ENCODE measurements at regions not wholly inside any gene's neighbourhood (a gene's known extent, or its start where the extent isn't known, plus 50 kb on each side); places are given as distances from the start of the nearest gene placed in this dataset.

DNA sequence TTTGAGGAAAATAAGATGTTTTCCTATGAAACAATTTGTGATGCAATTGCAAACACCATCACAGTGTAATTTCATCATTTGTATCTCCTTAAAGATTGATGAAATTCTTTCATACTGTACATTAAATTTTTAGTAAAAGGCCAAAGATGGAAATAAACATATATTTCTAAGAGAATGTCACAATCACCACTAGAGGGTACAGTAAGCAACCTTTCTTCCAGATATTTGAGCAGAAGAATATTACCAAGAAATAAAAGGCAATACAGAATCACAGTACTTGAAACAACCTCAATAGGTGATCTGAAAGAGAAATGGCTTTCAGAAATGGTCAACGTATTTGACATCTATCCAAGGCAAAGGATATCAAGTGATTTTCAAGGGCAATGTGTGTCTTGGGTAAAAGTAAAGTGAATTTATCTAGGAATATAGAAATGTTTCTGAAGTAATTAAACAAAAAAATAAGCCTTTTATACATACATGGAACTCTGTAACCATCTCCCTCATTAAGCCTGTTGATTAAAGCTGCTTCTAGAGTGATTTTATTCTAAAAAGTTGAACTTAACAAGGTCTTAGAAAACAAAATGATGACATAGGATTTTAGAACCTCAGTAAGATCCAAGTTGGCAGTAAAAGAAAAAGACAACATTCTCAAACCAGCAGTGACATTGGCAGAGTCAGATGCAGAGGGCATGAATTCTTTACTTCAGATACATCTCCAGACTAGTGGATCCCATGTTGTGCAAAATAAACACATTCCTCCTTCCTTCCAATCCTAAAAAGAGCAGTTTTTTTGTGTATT lies 90.3 kb upstream of the SESTD1 start:
- H3K27ac ChIP-seq, result no peak overlapping the region
- no peaks in the 10 kb centered on the region for H3K9me3 ChIP-seq (ENCODE audit: low read depth)
- no peak overlapping the region for H3K4me3 ChIP-seq
- H3K4me1 ChIP-seq (ENCODE audit: low read depth), result no peaks in the 10 kb centered on the region
- H3K36me3 ChIP-seq, result no peaks in the 10 kb centered on the region
- TF ChIP-seq, protein P1, sequence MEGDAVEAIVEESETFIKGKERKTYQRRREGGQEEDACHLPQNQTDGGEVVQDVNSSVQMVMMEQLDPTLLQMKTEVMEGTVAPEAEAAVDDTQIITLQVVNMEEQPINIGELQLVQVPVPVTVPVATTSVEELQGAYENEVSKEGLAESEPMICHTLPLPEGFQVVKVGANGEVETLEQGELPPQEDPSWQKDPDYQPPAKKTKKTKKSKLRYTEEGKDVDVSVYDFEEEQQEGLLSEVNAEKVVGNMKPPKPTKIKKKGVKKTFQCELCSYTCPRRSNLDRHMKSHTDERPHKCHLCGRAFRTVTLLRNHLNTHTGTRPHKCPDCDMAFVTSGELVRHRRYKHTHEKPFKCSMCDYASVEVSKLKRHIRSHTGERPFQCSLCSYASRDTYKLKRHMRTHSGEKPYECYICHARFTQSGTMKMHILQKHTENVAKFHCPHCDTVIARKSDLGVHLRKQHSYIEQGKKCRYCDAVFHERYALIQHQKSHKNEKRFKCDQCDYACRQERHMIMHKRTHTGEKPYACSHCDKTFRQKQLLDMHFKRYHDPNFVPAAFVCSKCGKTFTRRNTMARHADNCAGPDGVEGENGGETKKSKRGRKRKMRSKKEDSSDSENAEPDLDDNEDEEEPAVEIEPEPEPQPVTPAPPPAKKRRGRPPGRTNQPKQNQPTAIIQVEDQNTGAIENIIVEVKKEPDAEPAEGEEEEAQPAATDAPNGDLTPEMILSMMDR (IDR thresholded peaks at IDR 0.05; ENCODE audit: low read depth, low read length), result peak; percentile 42
- no peak for DNase-seq (ENCODE audit: low read depth in 1 of 2, low spot score in 1 of 2)
- H3K27me3 ChIP-seq, result no peaks in the 10 kb centered on the region

DNA sequence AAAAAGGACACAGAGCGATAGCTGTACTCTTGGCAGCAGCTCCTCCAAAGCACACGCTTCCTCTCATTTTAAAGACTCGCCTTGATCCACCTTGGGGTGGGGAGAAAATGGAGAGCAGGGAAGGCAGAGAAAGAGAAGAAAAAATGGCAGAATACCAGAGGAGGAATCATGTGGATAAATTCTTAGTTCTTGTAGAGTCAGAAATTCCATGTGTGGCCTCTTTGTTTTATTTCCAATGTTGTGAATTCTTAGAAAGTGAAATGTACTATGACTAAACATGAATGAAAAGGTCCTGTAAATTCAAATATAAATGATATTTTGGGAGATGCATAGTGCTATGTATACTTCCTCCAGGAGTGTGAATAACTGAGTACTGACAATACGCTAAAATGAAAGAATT lies 89.7 kb upstream of the SESTD1 start:
- Histone ChIP-seq H3K27me3 (no peaks in the 10 kb centered on the region), H3K27ac (no peak overlapping the region), H3K36me3 (no peaks in the 10 kb centered on the region), H3K4me3 (no peak overlapping the region), H3K4me1 (ENCODE audit: low read depth) (no peaks in the 10 kb centered on the region), H3K9me3 (ENCODE audit: low read depth) (no peaks in the 10 kb centered on the region)
- DNase-seq (ENCODE audit: low read depth in 1 of 2, low spot score in 1 of 2), result no peak
- TF ChIP-seq, protein P1 (IDR thresholded peaks at IDR 0.05; ENCODE audit: low read depth, low read length), result no peak

DNA sequence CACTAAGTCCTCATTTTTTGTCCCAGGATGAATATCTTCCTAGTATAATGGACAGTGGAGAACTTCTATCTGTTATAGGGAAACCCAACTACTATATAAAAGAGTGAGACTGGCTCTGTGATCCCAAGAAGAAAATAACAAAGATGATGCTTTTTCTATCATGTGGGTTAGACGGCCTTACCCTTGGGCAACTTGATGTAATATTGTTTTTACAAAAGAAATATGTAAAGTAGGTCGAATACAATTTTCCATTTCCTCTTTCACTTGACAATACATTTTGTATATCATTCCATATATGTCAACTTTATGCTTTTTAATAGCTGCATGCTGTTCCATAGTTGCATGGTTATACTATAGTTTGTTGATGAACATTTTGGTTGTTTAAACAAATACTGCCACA lies 87.5 kb upstream of the SESTD1 start:
- DNase-seq (ENCODE audit: low read depth in 1 of 2, low spot score in 1 of 2), result no peak
- Histone ChIP-seq H3K36me3 (no peaks in the 10 kb centered on the region), H3K4me1 (ENCODE audit: low read depth) (no peaks in the 10 kb centered on the region), H3K27ac (no peak overlapping the region), H3K9me3 (ENCODE audit: low read depth) (no peaks in the 10 kb centered on the region), H3K4me3 (no peak overlapping the region), H3K27me3 (no peaks in the 10 kb centered on the region)
- TF ChIP-seq, protein P1 (IDR thresholded peaks at IDR 0.05; ENCODE audit: low read depth, low read length), result no peak

DNA sequence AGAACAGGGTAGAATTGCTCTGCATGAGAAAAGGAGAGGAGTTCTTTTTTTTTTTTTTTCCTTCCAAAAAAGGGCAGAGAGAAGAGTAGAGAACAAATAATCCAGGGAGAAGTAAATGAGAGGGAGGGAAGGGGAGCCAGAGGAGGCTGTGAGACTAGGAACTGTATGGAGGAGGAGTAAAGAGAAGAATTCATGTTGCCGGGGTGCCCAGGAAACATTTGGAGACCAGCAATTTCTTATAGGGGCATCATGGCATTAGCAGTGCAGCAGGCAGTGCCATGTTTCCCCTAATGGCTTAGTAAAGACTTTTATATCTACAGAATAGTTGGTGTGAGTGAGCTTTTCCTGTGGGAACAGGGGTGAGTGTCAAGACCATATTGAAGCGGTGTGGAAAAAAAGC lies 86.4 kb upstream of the SESTD1 start:
- TF ChIP-seq, protein P1 (IDR thresholded peaks at IDR 0.05; ENCODE audit: low read depth, low read length), result no peak
- H3K27me3 ChIP-seq, result no peaks in the 10 kb centered on the region
- H3K27ac ChIP-seq, result no peak overlapping the region
- H3K4me3 ChIP-seq, result no peak overlapping the region
- H3K36me3 ChIP-seq, result no peaks in the 10 kb centered on the region
- no peaks in the 10 kb centered on the region for H3K4me1 ChIP-seq (ENCODE audit: low read depth)
- no peak for DNase-seq (ENCODE audit: low read depth in 1 of 2, low spot score in 1 of 2)
- H3K9me3 ChIP-seq (ENCODE audit: low read depth), result no peaks in the 10 kb centered on the region

DNA sequence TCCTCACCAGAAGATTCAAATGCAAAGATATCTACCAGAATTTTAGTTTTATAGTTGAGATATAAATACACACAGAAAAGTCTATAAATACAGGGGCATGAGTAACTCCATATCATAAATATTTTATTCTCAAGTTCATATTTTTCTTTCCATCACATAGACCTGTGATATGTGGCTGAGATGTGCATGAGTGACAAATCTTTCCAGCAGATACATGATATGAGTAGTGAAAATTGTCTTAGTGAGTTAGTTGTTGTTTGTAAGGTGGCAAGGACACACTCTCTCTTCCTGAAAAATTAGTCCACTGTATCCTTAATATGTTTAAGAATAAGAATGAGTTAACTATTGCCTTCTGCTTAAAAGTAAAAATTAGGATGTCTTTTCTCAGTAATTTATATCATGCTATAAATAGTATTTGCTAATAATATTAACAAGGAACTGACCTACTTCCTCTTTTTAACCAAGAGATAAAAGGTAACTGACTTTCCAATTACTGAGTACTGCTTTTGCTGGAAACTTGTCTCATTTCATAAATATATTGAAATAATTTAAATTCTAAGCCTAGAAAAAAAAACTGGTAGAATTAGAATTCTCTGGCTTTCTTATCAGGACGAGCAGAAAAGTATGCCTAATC lies 85.2 kb upstream of the SESTD1 start:
- TF ChIP-seq, protein P1 (IDR thresholded peaks at IDR 0.05; ENCODE audit: low read depth, low read length), result no peak
- Histone ChIP-seq H3K9me3 (ENCODE audit: low read depth) (no peaks in the 10 kb centered on the region), H3K27me3 (no peaks in the 10 kb centered on the region)

More for the DNA sequence above, 85.2 kb upstream of the SESTD1 start:
- H3K27ac ChIP-seq, result no peak overlapping the region
- H3K36me3 ChIP-seq, result no peaks in the 10 kb centered on the region
- H3K4me1 ChIP-seq (ENCODE audit: low read depth), result no peaks in the 10 kb centered on the region
- no peak for DNase-seq (ENCODE audit: low read depth in 1 of 2, low spot score in 1 of 2)
- no peak overlapping the region for H3K4me3 ChIP-seq

Data from cardiac muscle cell (in vitro differentiated cells and primary cell).